ENCODE measurements at regions not wholly inside any gene's neighbourhood (a gene's known extent, or its start where the extent isn't known, plus 50 kb on each side); places are given as distances from the start of the nearest gene placed in this dataset.

GRCh38 chr14:105806568-105806967, 280.2 kb downstream of the TMEM121 start:
- H3K27ac ChIP-seq, result no peak overlapping the region
- H3K4me3 ChIP-seq, result no peak overlapping the region
- no peak for TF ChIP-seq CTCF (IDR thresholded peaks at IDR 0.05; ENCODE audit: low read depth, low read length)
- no peaks in the 10 kb centered on the region for H3K27me3 ChIP-seq
- no peaks in the 10 kb centered on the region for H3K36me3 ChIP-seq
- no peaks in the 10 kb centered on the region for H3K4me1 ChIP-seq (ENCODE audit: low read depth)
- no peaks in the 10 kb centered on the region for H3K9me3 ChIP-seq (ENCODE audit: low read depth)
- DNase-seq (ENCODE audit: low read depth in 1 of 2, low spot score in 1 of 2), result no peak

GRCh38 chr14:105817971-105818711, 291.8 kb downstream of the TMEM121 start:
- Histone ChIP-seq H3K27me3 (no peaks in the 10 kb centered on the region), H3K4me1 (ENCODE audit: low read depth) (no peaks in the 10 kb centered on the region), H3K9me3 (ENCODE audit: low read depth) (no peaks in the 10 kb centered on the region), H3K36me3 (no peaks in the 10 kb centered on the region), H3K4me3 (no peak overlapping the region), H3K27ac (no peak overlapping the region)
- no peak for TF ChIP-seq CTCF (IDR thresholded peaks at IDR 0.05; ENCODE audit: low read depth, low read length)
- DNase-seq (ENCODE audit: low read depth in 1 of 2, low spot score in 1 of 2), result no peak

GRCh38 chr14:105818712-105819005, 292.3 kb downstream of the TMEM121 start:
- Histone ChIP-seq H3K36me3 (no peaks in the 10 kb centered on the region), H3K27me3 (no peaks in the 10 kb centered on the region), H3K27ac (no peak overlapping the region), H3K4me3 (no peak overlapping the region), H3K4me1 (ENCODE audit: low read depth) (no peaks in the 10 kb centered on the region), H3K9me3 (ENCODE audit: low read depth) (no peaks in the 10 kb centered on the region)
- no peak for DNase-seq (ENCODE audit: low read depth in 1 of 2, low spot score in 1 of 2)
- no peak for TF ChIP-seq CTCF (IDR thresholded peaks at IDR 0.05; ENCODE audit: low read depth, low read length)

- no peak overlapping the region for H3K27ac ChIP-seq
- no peak overlapping the region for H3K4me3 ChIP-seq
- H3K9me3 ChIP-seq (ENCODE audit: low read depth), result no peaks in the 10 kb centered on the region
- no peak for DNase-seq (ENCODE audit: low read depth in 1 of 2, low spot score in 1 of 2)
- H3K4me1 ChIP-seq (ENCODE audit: low read depth), result no peaks in the 10 kb centered on the region
- no peaks in the 10 kb centered on the region for H3K27me3 ChIP-seq
- no peak for TF ChIP-seq CTCF (IDR thresholded peaks at IDR 0.05; ENCODE audit: low read depth, low read length)
- no peaks in the 10 kb centered on the region for H3K36me3 ChIP-seq
Measured at GRCh38 chr14:105830171-105830570, 303.8 kb downstream of the TMEM121 start.

- Histone ChIP-seq H3K4me3 (no peak overlapping the region), H3K4me1 (ENCODE audit: low read depth) (no peaks in the 10 kb centered on the region), H3K36me3 (no peaks in the 10 kb centered on the region), H3K9me3 (ENCODE audit: low read depth) (no peaks in the 10 kb centered on the region), H3K27ac (no peak overlapping the region), H3K27me3 (no peaks in the 10 kb centered on the region)
- no peak for TF ChIP-seq CTCF (IDR thresholded peaks at IDR 0.05; ENCODE audit: low read depth, low read length)
- DNase-seq (ENCODE audit: low read depth in 1 of 2, low spot score in 1 of 2), result no peak
Measured at GRCh38 chr14:105836160-105836559, 309.8 kb downstream of the TMEM121 start.
